ENCODE measurements at regions not wholly inside any gene's neighbourhood (a gene's known extent, or its start where the extent isn't known, plus 50 kb on each side); places are given as distances from the start of the nearest gene placed in this dataset.

GRCh38 chr6:104531646-104532045 is 328.1 kb downstream of the HACE1 start:
- H3K4me3 ChIP-seq (ENCODE audit: low read depth, low read length): no peak overlapping the region
- TF ChIP-seq CTCF (IDR thresholded peaks at IDR 0.05; ENCODE audit: low read depth, low read length): no peak

- no peak overlapping the region for H3K4me3 ChIP-seq (ENCODE audit: low read depth, low read length)
- no peak for TF ChIP-seq CTCF (IDR thresholded peaks at IDR 0.05; ENCODE audit: low read depth, low read length)
Observed at GRCh38 chr6:104527761-104528415, 331.8 kb downstream of the HACE1 start.

GRCh38 chr6:104527311-104527710 is 332.4 kb downstream of the HACE1 start:
- H3K4me3 ChIP-seq (ENCODE audit: low read depth, low read length): no peak overlapping the region
- no peak for TF ChIP-seq CTCF (IDR thresholded peaks at IDR 0.05; ENCODE audit: low read depth, low read length)

- TF ChIP-seq CTCF (IDR thresholded peaks at IDR 0.05; ENCODE audit: low read depth, low read length): no peak
- no peak overlapping the region for H3K4me3 ChIP-seq (ENCODE audit: low read depth, low read length)
Observed at GRCh38 chr6:104526376-104526775, 333.3 kb downstream of the HACE1 start.

GRCh38 chr6:104525677-104526322 is 333.9 kb downstream of the HACE1 start:
- H3K4me3 ChIP-seq (ENCODE audit: low read depth, low read length): no peak overlapping the region
- TF ChIP-seq CTCF (IDR thresholded peaks at IDR 0.05; ENCODE audit: low read depth, low read length): peak; percentile 91

GRCh38 chr6:104522533-104522932 is 337.2 kb downstream of the HACE1 start:
- no peak overlapping the region for H3K4me3 ChIP-seq (ENCODE audit: low read depth, low read length)
- TF ChIP-seq CTCF (IDR thresholded peaks at IDR 0.05; ENCODE audit: low read depth, low read length): no peak

GRCh38 chr6:104521176-104521575 is 338.5 kb downstream of the HACE1 start:
- no peak for TF ChIP-seq CTCF (IDR thresholded peaks at IDR 0.05; ENCODE audit: low read depth, low read length)
- H3K4me3 ChIP-seq (ENCODE audit: low read depth, low read length): no peak overlapping the region
